ENCODE measurements at regions not wholly inside any gene's neighbourhood (a gene's known extent, or its start where the extent isn't known, plus 50 kb on each side); places are given as distances from the start of the nearest gene placed in this dataset.
"Not testable (repeated sequence)": the region's sequence is repeated elsewhere in the genome, so short reads cannot be mapped to it uniquely, and the experiment has no call there.

- DNase-seq, result peak; percentile 2
These were observed 119.6 kb downstream of the ASB7 start for GRCh38 chr15:100721758-100722550.

GRCh38 chr15:100722551-100723314 is 120.3 kb downstream of the ASB7 start:
- DNase-seq, result no peak

GRCh38 chr15:100723315-100723801 is 121.0 kb downstream of the ASB7 start:
- no peak for DNase-seq

- DNase-seq, result no peak
These were observed 123.0 kb downstream of the ASB7 start for GRCh38 chr15:100725121-100726069.

GRCh38 chr15:100726070-100726420 is 123.7 kb downstream of the ASB7 start:
- DNase-seq, result no peak

GRCh38 chr15:100726421-100727190 is 124.2 kb downstream of the ASB7 start:
- no peak for DNase-seq

GRCh38 chr15:100727291-100727851 is 125.0 kb downstream of the ASB7 start:
- no peak for DNase-seq

- DNase-seq, result no peak
These were observed 126.2 kb downstream of the ASB7 start for GRCh38 chr15:100728371-100729201.

GRCh38 chr15:100729461-100729860 is 127.1 kb downstream of the ASB7 start:
- no peak for DNase-seq

GRCh38 chr15:100730129-100730528 is 127.7 kb downstream of the ASB7 start:
- DNase-seq, result no peak

GRCh38 chr15:100730655-100731266 is 128.4 kb downstream of the ASB7 start:
- no peak for DNase-seq

- no peak for DNase-seq
These were observed 129.1 kb downstream of the ASB7 start for GRCh38 chr15:100731267-100732152.

- DNase-seq, result no peak
These were observed 130.0 kb downstream of the ASB7 start for GRCh38 chr15:100732211-100733055.

- no peak for DNase-seq
These were observed 130.9 kb downstream of the ASB7 start for GRCh38 chr15:100733101-100733842.

- not testable (repeated sequence) for DNase-seq
These were observed 131.4 kb downstream of the ASB7 start for GRCh38 chr15:100733843-100734185.

GRCh38 chr15:100734586-100734985 is 132.2 kb downstream of the ASB7 start:
- DNase-seq, result no peak

- DNase-seq, result no peak
These were observed 133.0 kb downstream of the ASB7 start for GRCh38 chr15:100735129-100736053.

Data from NCI-H1417 treated with DMSO at 0.1 percent for 48 hours (cell line).